HG02884 (cell line): ENCODE measurements at regions not wholly inside any gene's neighbourhood (a gene's known extent, or its start where the extent isn't known, plus 50 kb on each side); places are given as distances from the start of the nearest gene placed in this dataset.

ENCODE experiments used
- ATAC-seq: cut with Tn5 transposase; IDR thresholded peaks from one replicate; pipeline ENCODE4 v1.9.1; 2021; ENCODE audit warnings: mild to moderate bottlenecking, moderate library complexity; ENCODE audit not compliant: unreplicated experiment

DNA sequence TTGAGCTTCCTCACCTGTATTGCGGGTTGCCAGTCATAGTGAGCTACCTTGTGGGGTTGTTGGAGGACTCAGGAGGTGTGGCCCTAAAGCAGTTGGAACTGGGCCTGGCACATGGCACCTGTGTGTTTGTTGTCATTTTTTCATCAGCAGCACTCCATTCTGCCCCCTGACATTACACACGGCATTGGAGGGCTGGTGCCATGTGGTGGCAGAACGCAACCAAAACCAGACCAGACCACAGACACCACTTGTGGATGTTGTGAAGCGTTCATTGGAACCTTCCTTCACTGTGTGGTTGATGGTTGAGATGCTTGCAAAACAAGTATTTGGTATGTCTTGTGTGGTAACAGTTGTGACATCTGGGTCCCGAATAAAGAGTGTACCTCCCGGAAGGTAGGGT lies 113.2 kb upstream of the ERCC6L2 start:
- ATAC-seq: no peak

DNA sequence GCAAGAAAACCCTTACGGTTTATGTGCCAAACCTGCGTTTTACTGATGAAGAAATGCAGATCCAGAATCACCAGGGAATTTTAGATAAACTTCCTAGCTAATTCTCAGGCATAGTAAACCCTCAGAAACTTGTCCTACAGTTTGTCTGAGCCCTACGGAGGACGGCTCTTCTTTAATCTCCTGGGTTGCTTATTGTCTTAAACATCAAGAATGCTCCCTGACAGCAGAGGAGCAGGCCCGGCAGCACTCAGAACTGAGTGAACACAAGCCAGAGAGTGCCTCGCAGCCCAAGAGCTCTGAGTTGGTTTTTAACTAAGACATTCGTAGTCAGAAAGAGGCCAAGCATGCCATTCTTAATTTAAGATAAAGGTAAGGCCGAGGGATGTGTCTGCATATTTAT lies 114.7 kb upstream of the ERCC6L2 start:
- no peak for ATAC-seq

- no peak for ATAC-seq
Observed at GRCh38 chr9:95757439-95757838, 118.1 kb upstream of the ERCC6L2 start.

- ATAC-seq: no peak
Observed at GRCh38 chr9:95756986-95757385, 118.5 kb upstream of the ERCC6L2 start.

DNA sequence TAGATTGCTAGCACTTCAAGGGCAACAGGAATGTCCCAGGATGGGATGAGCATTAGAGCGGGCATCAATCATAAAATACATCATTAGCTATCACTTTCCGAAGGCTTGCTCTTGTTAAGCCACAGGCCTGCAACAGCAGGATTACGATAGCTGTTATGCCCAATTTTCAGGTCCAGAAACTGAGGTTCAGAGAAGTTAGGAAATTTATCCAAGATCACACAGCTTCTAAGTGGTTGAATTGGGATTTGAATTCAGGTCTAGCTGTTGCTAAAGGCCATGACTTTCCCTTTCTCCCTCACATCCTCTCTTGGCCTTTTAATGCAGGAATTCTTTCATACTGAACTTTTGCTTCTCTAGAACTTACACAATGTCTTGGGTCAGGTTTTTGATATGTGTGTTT lies 119.4 kb upstream of the ERCC6L2 start:
- ATAC-seq: no peak

DNA sequence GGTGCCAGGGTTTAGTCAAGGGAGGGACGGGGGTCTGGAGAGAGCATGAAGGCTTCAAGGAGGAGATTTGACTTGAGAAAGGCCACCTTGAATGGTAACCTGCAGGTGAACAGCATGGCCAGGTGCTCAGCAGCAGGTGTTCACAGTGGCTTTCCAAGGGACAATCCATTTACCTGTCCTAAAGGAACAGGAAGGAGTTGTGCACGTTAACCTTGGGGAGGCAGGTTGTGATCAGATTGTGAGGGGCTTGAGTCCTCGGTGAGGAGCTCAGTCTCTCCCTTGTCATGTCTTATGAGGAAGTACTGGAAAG lies 120.1 kb upstream of the ERCC6L2 start:
- no peak for ATAC-seq

DNA sequence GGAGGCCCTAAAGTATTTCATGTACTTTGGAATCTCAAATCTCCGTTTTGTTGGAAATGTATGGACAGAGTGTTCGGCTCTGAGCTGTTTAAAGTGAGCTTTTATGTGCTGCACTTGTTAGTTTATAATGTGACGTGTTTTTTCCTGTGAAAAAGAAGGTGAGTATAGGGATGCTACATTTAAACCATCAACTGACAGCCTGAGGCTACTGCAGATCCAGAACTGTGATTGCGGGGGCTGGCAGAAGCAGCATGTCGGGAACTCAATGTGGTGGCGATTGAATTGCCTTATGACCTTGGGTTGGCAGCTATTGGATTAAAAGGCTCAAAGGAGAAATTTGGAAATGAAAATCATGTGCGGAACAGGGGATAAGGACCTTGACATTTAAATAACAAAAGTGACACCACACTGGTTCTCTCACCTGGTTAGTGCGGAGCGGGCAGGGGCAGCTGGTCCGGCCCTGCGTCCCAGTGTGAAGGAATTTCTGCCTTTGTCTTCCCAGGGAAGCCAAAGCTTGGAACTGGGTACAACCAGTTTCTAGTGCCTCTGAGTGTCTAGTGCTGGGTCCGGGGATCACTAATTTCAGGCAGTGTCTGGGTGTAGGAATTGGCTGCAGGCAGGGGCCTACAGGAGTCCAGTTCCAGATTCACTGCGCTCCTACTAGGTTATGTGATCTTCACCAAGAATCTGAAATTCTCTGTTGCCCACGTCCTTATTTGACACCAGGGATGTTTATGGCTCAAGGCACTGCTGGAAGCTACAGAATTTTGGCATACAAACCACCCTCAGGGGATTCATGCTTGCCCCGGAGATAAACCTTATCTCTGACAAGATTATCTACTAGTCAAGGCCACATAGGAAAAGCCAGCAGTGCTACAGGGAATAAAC lies 120.7 kb upstream of the ERCC6L2 start:
- ATAC-seq: no peak

DNA sequence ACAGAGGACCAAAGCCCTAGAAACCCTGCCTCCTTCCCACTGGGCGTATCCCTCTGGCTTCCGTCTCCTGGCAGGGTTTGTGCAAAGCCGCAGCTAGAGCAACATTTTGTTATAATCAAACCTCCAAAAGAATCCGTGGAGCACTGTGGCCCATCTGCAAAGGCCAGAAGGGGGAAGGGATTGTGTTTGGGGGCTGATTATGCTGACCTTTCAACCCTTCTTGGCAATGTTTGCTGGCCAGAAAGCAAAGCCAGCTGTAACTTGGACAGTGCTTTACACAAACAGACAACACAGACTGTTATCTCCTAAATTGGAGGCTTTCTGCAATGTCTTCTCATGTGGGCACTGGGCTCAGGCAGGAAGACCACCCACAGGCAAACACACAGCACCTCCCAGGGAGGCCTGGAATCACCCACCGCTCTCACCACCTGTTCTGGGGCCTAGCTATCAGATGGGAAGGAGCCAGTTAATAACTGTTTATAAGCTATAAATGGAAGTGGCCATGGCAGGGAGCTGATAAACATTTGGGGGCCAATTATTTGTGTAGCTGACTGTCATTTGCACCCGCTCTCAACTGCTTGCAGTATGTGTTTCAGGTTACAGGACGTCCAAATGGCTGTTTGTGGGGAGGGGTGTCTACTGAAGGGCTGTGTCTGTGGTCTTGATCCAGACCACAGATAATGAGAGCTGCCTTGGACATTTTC lies 121.6 kb upstream of the ERCC6L2 start:
- no peak for ATAC-seq

- ATAC-seq: no peak
Observed at GRCh38 chr9:95752129-95752731, 123.3 kb upstream of the ERCC6L2 start.

DNA sequence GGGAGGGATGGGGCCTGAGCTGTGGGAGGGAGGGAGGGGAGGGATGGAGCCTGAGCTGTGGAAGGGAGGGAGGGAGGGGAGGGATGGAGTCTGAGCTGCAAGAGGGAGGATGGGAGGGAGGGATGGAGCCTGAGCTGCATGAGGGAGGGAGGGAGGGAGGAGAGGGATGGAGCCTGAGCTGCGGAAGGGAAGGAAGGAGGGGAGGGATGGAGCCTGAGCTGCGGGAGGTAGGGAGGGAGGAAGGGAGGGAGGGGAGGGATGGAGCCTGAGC lies 124.0 kb upstream of the ERCC6L2 start:
- no peak for ATAC-seq

GRCh38 chr9:95750725-95751519 lies 124.6 kb upstream of the ERCC6L2 start:
- ATAC-seq: no peak

- ATAC-seq: no peak
Observed at GRCh38 chr9:95749493-95749892, 126.0 kb upstream of the ERCC6L2 start.

DNA sequence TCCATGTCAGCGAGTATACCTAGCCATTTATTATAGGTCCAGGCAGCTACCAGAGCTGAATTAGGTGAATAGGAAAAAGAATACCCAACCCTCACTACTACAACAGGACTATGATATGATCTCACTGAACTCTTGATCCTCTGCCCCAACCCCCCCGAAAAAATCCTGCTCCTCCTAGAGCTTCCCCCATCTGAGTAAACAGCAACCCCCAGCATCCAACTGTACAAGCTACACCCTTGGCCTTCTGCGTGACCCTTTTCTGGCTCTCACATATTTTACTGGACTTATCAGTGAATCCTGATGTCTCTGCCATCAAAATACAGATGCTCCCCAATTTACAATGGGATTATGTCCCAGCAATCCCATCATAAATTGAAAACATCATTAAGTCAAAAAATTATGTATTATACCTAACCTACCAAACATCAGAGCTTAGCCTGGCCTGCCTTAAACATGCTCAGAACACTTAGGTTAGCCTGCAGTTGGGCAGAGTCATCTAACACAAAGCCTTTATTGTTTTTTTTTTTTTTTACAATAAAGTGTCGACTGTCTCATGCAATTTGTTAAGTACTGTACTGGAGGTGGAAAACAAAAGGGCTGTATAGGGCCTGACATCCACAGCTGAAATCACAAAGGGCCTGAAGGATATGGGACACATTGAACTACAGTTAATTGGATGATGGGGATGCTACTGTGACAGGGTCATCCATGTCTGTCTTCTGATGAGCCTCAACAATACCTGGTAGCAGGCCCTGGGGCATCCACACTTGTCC lies 128.9 kb upstream of the ERCC6L2 start:
- ATAC-seq: no peak

DNA sequence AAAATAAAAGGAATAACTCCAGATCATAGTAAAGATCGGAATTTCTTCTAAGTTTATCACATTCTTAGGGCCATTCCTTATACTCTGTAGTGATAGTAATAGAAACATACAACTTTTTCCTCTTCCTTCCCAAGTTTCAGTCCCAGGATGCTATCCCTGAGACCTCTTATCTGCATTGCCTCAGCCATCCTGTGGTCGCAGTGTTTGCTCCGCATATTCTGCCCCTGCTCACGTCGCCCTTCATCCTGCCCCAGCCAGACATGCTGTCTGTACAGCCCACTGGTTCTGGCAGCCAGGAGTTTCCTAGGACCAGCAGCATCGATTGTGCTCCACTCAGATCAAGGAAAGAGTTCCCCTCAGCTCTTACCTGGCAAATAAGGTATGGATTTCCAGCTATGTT lies 132.7 kb upstream of the ERCC6L2 start:
- ATAC-seq: no peak

- no peak for ATAC-seq
Observed at GRCh38 chr9:95741631-95742030, 133.9 kb upstream of the ERCC6L2 start.

DNA sequence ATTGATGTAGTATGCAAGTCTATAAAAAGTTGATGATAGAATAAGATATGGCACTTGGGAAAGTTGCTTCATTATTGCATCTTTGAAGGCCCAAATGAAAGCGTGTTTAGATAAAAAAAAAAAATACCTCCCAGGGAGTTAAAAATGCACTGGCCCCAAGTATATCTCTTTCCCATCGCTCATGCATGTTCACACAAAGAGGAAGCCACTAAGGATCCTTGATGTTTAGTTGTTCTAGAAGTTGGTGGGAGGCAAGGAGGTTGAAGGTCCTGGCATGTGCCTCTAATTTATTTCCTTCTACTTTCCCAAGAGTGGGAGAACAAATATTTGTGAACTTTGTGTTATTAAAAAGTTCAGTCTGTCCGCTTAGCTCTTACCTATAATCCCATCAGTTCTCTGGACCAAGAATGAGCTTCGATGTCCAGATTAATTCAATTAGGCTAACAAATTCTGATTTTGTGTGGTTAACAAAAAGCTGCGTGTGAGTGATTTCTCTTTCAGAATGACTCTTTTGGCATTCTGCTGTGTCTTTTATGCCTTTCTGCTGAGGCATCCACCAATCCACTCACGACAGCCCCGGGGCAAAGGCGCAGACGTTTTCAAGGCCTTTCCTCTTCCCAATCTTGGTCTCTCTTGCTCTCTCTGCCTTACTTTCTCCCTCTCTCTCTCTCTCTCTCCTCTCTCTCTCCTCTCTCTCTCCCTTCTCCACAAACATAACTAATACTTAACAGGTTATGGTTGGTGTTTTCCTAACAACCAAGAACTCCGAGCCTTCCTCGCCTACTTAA lies 135.1 kb upstream of the ERCC6L2 start:
- ATAC-seq: no peak

- ATAC-seq: no peak
Observed at GRCh38 chr9:95738438-95738837, 137.1 kb upstream of the ERCC6L2 start.

DNA sequence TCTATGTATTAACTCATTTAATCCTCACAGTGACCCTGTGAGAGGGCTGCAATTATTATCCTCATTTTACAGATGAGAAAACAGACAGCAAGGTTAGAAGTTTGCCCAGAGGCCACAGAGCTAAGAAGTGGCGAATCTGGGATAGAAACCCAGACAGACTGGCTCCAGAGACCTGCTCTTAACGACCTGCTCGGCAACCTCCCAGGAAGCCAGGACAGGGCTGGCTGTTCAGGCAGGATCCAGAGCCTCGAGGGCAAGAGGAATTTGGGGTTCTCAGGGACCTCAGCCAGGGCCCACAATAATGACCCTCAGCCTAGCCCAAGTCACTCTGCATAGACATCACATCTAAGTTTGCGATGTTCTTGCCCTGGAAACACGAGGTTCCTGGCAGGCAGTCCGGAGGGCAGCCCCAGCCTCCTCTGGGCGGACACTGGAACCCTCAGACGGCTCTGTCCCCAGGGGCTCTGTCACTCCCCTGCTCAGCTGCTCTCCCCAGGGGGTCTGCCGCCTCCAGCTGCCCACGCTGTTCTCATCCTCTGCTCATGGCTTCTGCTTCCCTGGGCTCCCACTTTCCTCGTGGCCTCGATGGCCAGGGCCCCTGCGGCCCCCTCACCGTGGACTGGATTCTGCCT lies 138.5 kb upstream of the ERCC6L2 start:
- ATAC-seq: no peak

- no peak for ATAC-seq
Observed at GRCh38 chr9:95736370-95736769, 139.1 kb upstream of the ERCC6L2 start.

GRCh38 chr9:95735701-95736100 lies 139.8 kb upstream of the ERCC6L2 start:
- no peak for ATAC-seq
